Stimulated activated CD4-positive, alpha-beta T cell treated with anti-CD3 and anti-CD28 coated beads, Interleukin-15, amount 100 ng/mL, for 24 hours (primary cell): ENCODE measurements at regions not wholly inside any gene's neighbourhood (a gene's known extent, or its start where the extent isn't known, plus 50 kb on each side); places are given as distances from the start of the nearest gene placed in this dataset.

ENCODE experiments used
- DNase-seq: peaks from one replicate; pipeline ENCODE4 v3.0.0-alpha.2; 2020

- no peak for DNase-seq
These were observed 59.0 kb upstream of the CDK20 start for GRCh38 chr9:88033359-88033702.

- DNase-seq = no peak
These were observed 54.0 kb upstream of the CDK20 start for GRCh38 chr9:88028338-88028737.

- DNase-seq = no peak
These were observed 51.8 kb upstream of the CDK20 start for GRCh38 chr9:88026118-88026479.

DNA sequence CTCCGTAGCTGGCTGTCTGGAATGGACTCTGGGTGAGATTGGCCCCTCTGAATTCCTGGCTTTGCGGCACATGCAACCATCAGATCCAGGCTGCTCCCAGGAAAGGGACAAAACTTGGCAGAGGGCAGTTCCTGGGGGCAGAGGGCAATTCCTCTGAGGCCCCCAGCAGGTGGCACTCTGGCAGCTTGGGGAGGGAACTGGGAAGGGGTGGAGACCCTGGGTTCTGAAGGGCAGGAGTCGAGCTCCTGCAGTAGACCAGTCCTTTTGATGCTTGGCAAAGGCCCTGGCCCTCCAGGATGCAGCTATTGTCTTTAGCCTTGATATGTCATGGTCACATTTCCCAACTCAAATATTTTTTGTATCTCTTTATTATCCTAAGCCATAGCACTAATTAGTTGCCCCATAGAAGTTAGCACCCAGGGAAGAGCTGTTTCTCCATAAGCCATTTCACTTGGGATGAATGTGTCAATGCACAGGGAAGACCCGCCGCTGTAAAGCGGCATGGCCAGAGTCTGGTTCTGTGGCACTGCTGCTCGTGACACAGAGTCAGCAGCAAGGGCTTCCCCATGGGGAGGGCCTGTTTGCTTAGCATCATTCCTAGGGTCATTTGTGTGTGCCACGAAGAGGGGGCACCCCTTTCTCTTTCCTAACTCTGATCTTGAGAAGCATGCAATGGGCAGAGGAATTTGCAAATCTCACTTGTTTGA, 51.2 kb upstream of the CDK20 start:
- DNase-seq = no peak

- DNase-seq = no peak
These were observed 50.6 kb upstream of the CDK20 start for GRCh38 chr9:88024896-88025295.
